Breast epithelium (tissue), 3 donors: ENCODE measurements at regions not wholly inside any gene's neighbourhood (a gene's known extent, or its start where the extent isn't known, plus 50 kb on each side); places are given as distances from the start of the nearest gene placed in this dataset.

Source experiments
- CTCF ChIP-seq, 3 donors: fragments of 450-650 bp; IDR thresholded peaks; one replicate each; pipeline ENCODE4 v1.5.1; 2016 to 2017; ENCODE audit warnings: antibody characterized with exemption in 3 of 3, mild to moderate bottlenecking in 3 of 3, moderate library complexity in 3 of 3
- POLR2AphosphoS5 ChIP-seq, 3 donors: sonication (generic); formaldehyde crosslinking; IDR thresholded peaks; one replicate each; pipeline ENCODE4 v1.6.1; 2017; ENCODE audit warnings: antibody characterized with exemption in 3 of 3

- TF ChIP-seq CTCF (IDR thresholded peaks at IDR 0.05) (no peak), POLR2AphosphoS5 (IDR thresholded peaks at IDR 0.05) (no peak)
Observed at GRCh38 chr10:84965468-84965867, 637.1 kb downstream of the CCSER2 start.
